ENCODE measurements at regions not wholly inside any gene's neighbourhood (a gene's known extent, or its start where the extent isn't known, plus 50 kb on each side); places are given as distances from the start of the nearest gene placed in this dataset.

GRCh38 chr3:72449551-72449950 lies 398.7 kb downstream of the SHQ1 start:
- intact Hi-C loops (cut with DNase I), result no loop called here
- H3K27ac ChIP-seq (replicated peaks in 1 of 4), result no peak overlapping the region
- no peaks in the 10 kb centered on the region for H3K27me3 ChIP-seq
- WGBS, result 90% methylated on average over 3 of the region's 3 CpGs
- TF ChIP-seq POLR2A (IDR thresholded peaks at IDR 0.05; ENCODE audit: low read depth) (no peak), POLR2AphosphoS5 (IDR thresholded peaks at IDR 0.05) (no peak), EP300 (IDR thresholded peaks at IDR 0.05) (no peak)
- TF ChIP-seq, protein P1, sequence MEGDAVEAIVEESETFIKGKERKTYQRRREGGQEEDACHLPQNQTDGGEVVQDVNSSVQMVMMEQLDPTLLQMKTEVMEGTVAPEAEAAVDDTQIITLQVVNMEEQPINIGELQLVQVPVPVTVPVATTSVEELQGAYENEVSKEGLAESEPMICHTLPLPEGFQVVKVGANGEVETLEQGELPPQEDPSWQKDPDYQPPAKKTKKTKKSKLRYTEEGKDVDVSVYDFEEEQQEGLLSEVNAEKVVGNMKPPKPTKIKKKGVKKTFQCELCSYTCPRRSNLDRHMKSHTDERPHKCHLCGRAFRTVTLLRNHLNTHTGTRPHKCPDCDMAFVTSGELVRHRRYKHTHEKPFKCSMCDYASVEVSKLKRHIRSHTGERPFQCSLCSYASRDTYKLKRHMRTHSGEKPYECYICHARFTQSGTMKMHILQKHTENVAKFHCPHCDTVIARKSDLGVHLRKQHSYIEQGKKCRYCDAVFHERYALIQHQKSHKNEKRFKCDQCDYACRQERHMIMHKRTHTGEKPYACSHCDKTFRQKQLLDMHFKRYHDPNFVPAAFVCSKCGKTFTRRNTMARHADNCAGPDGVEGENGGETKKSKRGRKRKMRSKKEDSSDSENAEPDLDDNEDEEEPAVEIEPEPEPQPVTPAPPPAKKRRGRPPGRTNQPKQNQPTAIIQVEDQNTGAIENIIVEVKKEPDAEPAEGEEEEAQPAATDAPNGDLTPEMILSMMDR (IDR thresholded peaks at IDR 0.05), result no peak
- peaks cover 8 to 23% (median 16%) of the 10 kb centered on the region in 4 donors for H3K4me1 ChIP-seq
- H3K36me3 ChIP-seq, result no peaks in the 10 kb centered on the region
- no peaks in the 10 kb centered on the region for H3K9me3 ChIP-seq
- no peak overlapping the region for H3K4me3 ChIP-seq
- DNase-seq (ENCODE audit: extremely low spot score), result no peak

DNA sequence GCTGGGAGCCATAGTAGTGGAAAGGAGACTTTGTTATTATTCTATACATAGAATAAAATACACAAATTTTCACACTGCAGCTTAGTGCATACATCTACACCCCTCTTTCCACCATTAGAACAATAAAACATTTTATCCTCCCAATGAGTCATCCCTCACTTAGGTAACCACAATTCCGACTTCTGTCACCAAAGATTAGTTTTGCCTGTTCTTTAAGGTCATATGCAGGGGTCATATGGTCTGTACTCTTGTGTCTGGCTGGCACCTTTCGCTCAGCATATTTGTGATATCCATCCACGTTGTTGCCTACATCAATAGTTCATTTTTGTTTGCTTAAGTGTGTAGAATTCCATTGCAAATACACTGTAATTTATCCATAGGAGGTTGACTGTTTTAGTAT lies 399.4 kb downstream of the SHQ1 start:
- Histone ChIP-seq H3K27ac (replicated peaks in 1 of 4) (no peak overlapping the region), H3K36me3 (no peaks in the 10 kb centered on the region), H3K4me1 (peaks cover 15 to 30% (median 23%) of the 10 kb centered on the region in 4 donors), H3K27me3 (no peaks in the 10 kb centered on the region), H3K4me3 (no peak overlapping the region), H3K9me3 (no peaks in the 10 kb centered on the region)
- no peak for DNase-seq (ENCODE audit: extremely low spot score)
- 89% methylated on average over 3 of the region's 3 CpGs for WGBS
- intact Hi-C loops (cut with DNase I), result no loop called here
- TF ChIP-seq POLR2AphosphoS5 (IDR thresholded peaks at IDR 0.05) (no peak), EP300 (IDR thresholded peaks at IDR 0.05) (no peak), POLR2A (IDR thresholded peaks at IDR 0.05; ENCODE audit: low read depth) (no peak)
- TF ChIP-seq, protein P1 (IDR thresholded peaks at IDR 0.05), result no peak

DNA sequence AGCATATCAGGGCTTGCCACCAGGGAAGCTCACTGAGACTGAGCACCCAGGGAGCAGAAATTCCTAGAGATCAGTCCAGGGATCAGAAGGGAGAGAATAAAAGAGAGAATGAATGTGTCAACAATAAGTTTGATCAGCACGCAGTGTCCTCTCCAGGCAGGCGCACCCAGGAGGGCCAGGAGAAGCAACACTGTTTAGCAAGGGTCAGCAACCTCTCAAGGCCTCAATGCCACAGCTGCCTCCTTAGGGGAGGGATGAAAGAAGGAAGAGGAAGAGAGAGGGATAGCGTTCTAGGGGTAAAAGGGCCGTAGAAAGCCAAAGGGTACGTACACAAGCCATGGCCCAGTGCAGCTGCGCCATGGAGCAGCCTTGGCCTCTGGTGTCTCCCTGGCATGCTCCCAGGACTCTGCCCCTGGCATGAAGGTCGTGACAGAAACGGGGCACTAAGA lies 399.8 kb downstream of the SHQ1 start:
- no peaks in the 10 kb centered on the region for H3K27me3 ChIP-seq
- TF ChIP-seq POLR2AphosphoS5 (IDR thresholded peaks at IDR 0.05) (no peak), POLR2A (IDR thresholded peaks at IDR 0.05; ENCODE audit: low read depth) (no peak), EP300 (IDR thresholded peaks at IDR 0.05) (no peak)
- TF ChIP-seq, protein P1 (IDR thresholded peaks at IDR 0.05), result no peak
- WGBS, result 96% methylated on average over 8 of the region's 8 CpGs
- intact Hi-C loops (cut with DNase I), result no loop called here
- no peaks in the 10 kb centered on the region for H3K36me3 ChIP-seq
- H3K4me1 ChIP-seq, result peaks cover 20 to 35% (median 27%) of the 10 kb centered on the region in 4 donors
- no peaks in the 10 kb centered on the region for H3K9me3 ChIP-seq
- DNase-seq (ENCODE audit: extremely low spot score), result no peak
- no peak overlapping the region for H3K27ac ChIP-seq (replicated peaks in 1 of 4)
- H3K4me3 ChIP-seq, result no peak overlapping the region

GRCh38 chr3:72447059-72447946 lies 400.9 kb downstream of the SHQ1 start:
- 18% methylated on average over 37 of the region's 97 CpGs for WGBS

More at GRCh38 chr3:72447059-72447946, 400.9 kb downstream of the SHQ1 start:
- intact Hi-C loops (cut with DNase I), result loop anchor here (2.0 kb wide), 1 partner anchor 39 kb away; no protein-coding TSS in a partner anchor
- TF ChIP-seq POLR2AphosphoS5 (IDR thresholded peaks at IDR 0.05) (peak in 1 of 2 donors; percentile 8), POLR2A (IDR thresholded peaks at IDR 0.05; ENCODE audit: low read depth) (no peak), EP300 (IDR thresholded peaks at IDR 0.05) (no peak)
- TF ChIP-seq, protein P1 (IDR thresholded peaks at IDR 0.05), result no peak
- Histone ChIP-seq H3K4me3 (peak overlapping the region; percentile 67 to 91 (median 77)), H3K27ac (replicated peaks in 1 of 4) (peak overlapping the region; percentile 87 to 95 (median 88)), H3K9me3 (no peaks in the 10 kb centered on the region), H3K27me3 (no peaks in the 10 kb centered on the region), H3K36me3 (no peaks in the 10 kb centered on the region), H3K4me1 (peaks cover 20 to 38% (median 36%) of the 10 kb centered on the region in 4 donors)
- peak; percentile 95 for DNase-seq (ENCODE audit: extremely low spot score)

Measured in esophagus muscularis mucosa (tissue), 4 donors.